WTC11 (cell line): ENCODE measurements at regions not wholly inside any gene's neighbourhood (a gene's known extent, or its start where the extent isn't known, plus 50 kb on each side); places are given as distances from the start of the nearest gene placed in this dataset.

Experiments
- ATAC-seq: fragments of 200-7000 bp; cut with Tn5 transposase; 2 replicates; pipeline ENCODE4 v1.10.0; 2021; ENCODE audit warnings: mild to moderate bottlenecking, moderate library complexity
- CTCF ChIA-PET: fragments of 300-600 bp; sonication (Branson Sonifier 250); formaldehyde crosslinking; loops from one replicate; lab custom pipeline; 2021; ENCODE audit warnings: antibody characterized with exemption; lab: Charles Lee
- POLR2A ChIA-PET: fragments of 350-600 bp; sonication (Branson Sonifier 250); formaldehyde crosslinking; loops from one replicate; lab custom pipeline; 2021; ENCODE audit warnings: antibody characterized with exemption; lab: Charles Lee
- DNase-seq: peaks from one replicate; pipeline ENCODE4 v3.0.0; 2021; ENCODE audit warnings: low spot score
- H3K27ac Mint-ChIP-seq: 2 replicates; pipeline ENCODE4 v1.8.0; 2021; ENCODE audit warnings: mixed read lengths
- H3K27me3 Mint-ChIP-seq: 2 replicates; pipeline ENCODE4 v1.8.0; 2021; ENCODE audit warnings: low read depth, mild to moderate bottlenecking, moderate library complexity, mixed read lengths
- H3K36me3 Mint-ChIP-seq: 2 replicates; pipeline ENCODE4 v1.8.0; 2021; ENCODE audit warnings: mixed read lengths
- H3K4me1 Mint-ChIP-seq: 2 replicates; pipeline ENCODE4 v1.8.0; 2022; ENCODE audit warnings: mixed read lengths
- H3K4me3 Mint-ChIP-seq: 2 replicates; pipeline ENCODE4 v1.8.0; 2021; ENCODE audit warnings: mild to moderate bottlenecking, moderate library complexity, mixed read lengths
- H3K9me3 Mint-ChIP-seq: 2 replicates; pipeline ENCODE4 v1.8.0; 2021; ENCODE audit warnings: mixed read lengths
- ARID4B ChIP-seq: sonication (generic); formaldehyde crosslinking; IDR thresholded peaks from 2 replicates; pipeline ENCODE4 v1.8.0; 2023; ENCODE audit warnings: missing genetic modification reagents, mild to moderate bottlenecking, borderline replicate concordance
- ATF3 ChIP-seq: sonication (generic); formaldehyde crosslinking; conservative IDR thresholded peaks from 2 replicates; pipeline ENCODE4 v1.8.1; 2022; ENCODE audit warnings: mild to moderate bottlenecking, missing genetic modification reagents
- ELF4 ChIP-seq: sonication (generic); formaldehyde crosslinking; IDR thresholded peaks from 2 replicates; pipeline ENCODE4 v1.8.1; 2022; ENCODE audit warnings: low read depth, mild to moderate bottlenecking, moderate library complexity, missing genetic modification reagents
- ERG ChIP-seq: fragments of 250-450 bp; sonication (Bioruptor Pico); IDR thresholded peaks from 2 replicates; pipeline ENCODE4 v1.8.0; 2021; ENCODE audit warnings: mild to moderate bottlenecking
- FOXJ3 ChIP-seq: sonication (generic); formaldehyde crosslinking; IDR thresholded peaks from 2 replicates; pipeline ENCODE4 v1.9.0; 2021; ENCODE audit warnings: missing genetic modification reagents, mild to moderate bottlenecking, borderline replicate concordance
- FOXK1 ChIP-seq: sonication (generic); formaldehyde crosslinking; IDR thresholded peaks from 2 replicates; pipeline ENCODE4 v1.8.0; 2022; ENCODE audit warnings: mild to moderate bottlenecking, moderate library complexity, missing genetic modification reagents
- GRHL2 ChIP-seq: fragments of 250-450 bp; sonication (Bioruptor Pico); IDR thresholded peaks from 2 replicates; pipeline ENCODE4 v1.8.0; 2022; ENCODE audit warnings: mild to moderate bottlenecking, moderate library complexity; ENCODE audit not compliant: insufficient replicate concordance, severe bottlenecking
- GTF2I ChIP-seq: fragments of 250-450 bp; sonication (Bioruptor Pico); conservative IDR thresholded peaks from 2 replicates; pipeline ENCODE4 v1.4.0; 2021; ENCODE audit warnings: mild to moderate bottlenecking
- IRF1 ChIP-seq: sonication (generic); formaldehyde crosslinking; IDR thresholded peaks from 2 replicates; pipeline ENCODE4 v1.8.0; 2023; ENCODE audit warnings: missing genetic modification reagents
- NFE2L1 ChIP-seq: sonication (generic); formaldehyde crosslinking; IDR thresholded peaks from 2 replicates; pipeline ENCODE4 v1.8.1; 2023; ENCODE audit warnings: missing genetic modification reagents
- NFYB ChIP-seq: sonication (generic); formaldehyde crosslinking; conservative IDR thresholded peaks from 2 replicates; pipeline ENCODE4 v1.8.0; 2022; ENCODE audit warnings: low read depth, missing genetic modification reagents
- PRDM15 ChIP-seq: sonication (generic); formaldehyde crosslinking; IDR thresholded peaks from 2 replicates; pipeline ENCODE4 v1.8.0; 2022; ENCODE audit warnings: missing genetic modification reagents
- RELA ChIP-seq: sonication (generic); formaldehyde crosslinking; IDR thresholded peaks from 2 replicates; pipeline ENCODE4 v1.8.1; 2022; ENCODE audit warnings: missing genetic modification reagents, mild to moderate bottlenecking, borderline replicate concordance
- TEAD1 ChIP-seq: sonication (generic); formaldehyde crosslinking; IDR thresholded peaks from 2 replicates; pipeline ENCODE4 v1.8.0; 2022; ENCODE audit warnings: mild to moderate bottlenecking, missing genetic modification reagents
- TP53 ChIP-seq: sonication (generic); formaldehyde crosslinking; IDR thresholded peaks from 2 replicates; pipeline ENCODE4 v1.8.1; 2023; ENCODE audit warnings: mild to moderate bottlenecking, missing genetic modification reagents
- ZNF138 ChIP-seq: sonication (generic); formaldehyde crosslinking; conservative IDR thresholded peaks from 2 replicates; pipeline ENCODE4 v1.8.1; 2022; ENCODE audit warnings: mild to moderate bottlenecking, moderate library complexity, missing genetic modification reagents
- ZNF425 ChIP-seq: fragments of 250-450 bp; sonication (Bioruptor Pico); conservative IDR thresholded peaks from 2 replicates; pipeline ENCODE4 v1.9.0; 2021; ENCODE audit warnings: mild to moderate bottlenecking
- ZNF532 ChIP-seq: fragments of 250-450 bp; sonication (Bioruptor Pico); IDR thresholded peaks from 2 replicates; pipeline ENCODE4 v1.9.0; 2021; ENCODE audit warnings: mild to moderate bottlenecking, borderline replicate concordance

GRCh38 chr12:91506452-91506851 lies 323.8 kb upstream of the DCN start:
- peaks cover 10% of the 10 kb centered on the region for H3K4me1 Mint-ChIP-seq
- no peak for DNase-seq
- peaks cover 11% of the 10 kb centered on the region for H3K9me3 Mint-ChIP-seq
- ChIA-PET POLR2A (no interaction called here), CTCF (no interaction called here)
- ATAC-seq, result no peak
- no peak overlapping the region for H3K27ac Mint-ChIP-seq
- H3K27me3 Mint-ChIP-seq, result no peaks in the 10 kb centered on the region; the same call in 1 of the 2 replicates
- no peaks in the 10 kb centered on the region; the same call in 1 of the 2 replicates for H3K36me3 Mint-ChIP-seq
- H3K4me3 Mint-ChIP-seq, result no peak overlapping the region
- TF ChIP-seq NFE2L1 (no peak), FOXK1 (CRISPR knock-in tag) (no peak), ATF3 (CRISPR knock-in tag) (no peak), PRDM15 (CRISPR knock-in tag) (no peak), TP53 (CRISPR knock-in tag) (no peak), ZNF138 (no peak), IRF1 (CRISPR knock-in tag) (no peak), ZNF532 (CRISPR knock-in tag) (no peak), TEAD1 (CRISPR knock-in tag) (no peak), RELA (CRISPR knock-in tag) (no peak), ERG (CRISPR knock-in tag) (no peak), GTF2I (CRISPR knock-in tag) (no peak), ZNF425 (CRISPR knock-in tag) (no peak), GRHL2 (CRISPR knock-in tag) (no peak), FOXJ3 (CRISPR knock-in tag) (no peak), NFYB (no peak), ELF4 (no peak), ARID4B (CRISPR knock-in tag) (no peak)
